GM12872 (cell line): ENCODE measurements at regions not wholly inside any gene's neighbourhood (a gene's known extent, or its start where the extent isn't known, plus 50 kb on each side); places are given as distances from the start of the nearest gene placed in this dataset.

Experiments used
- CTCF ChIP-seq: IDR thresholded peaks from 3 replicates; pipeline ENCODE4 v1.5.1; 2011; ENCODE audit warnings: low read depth, mild to moderate bottlenecking, low read length, moderate library complexity; ENCODE audit not compliant: insufficient read depth

DNA sequence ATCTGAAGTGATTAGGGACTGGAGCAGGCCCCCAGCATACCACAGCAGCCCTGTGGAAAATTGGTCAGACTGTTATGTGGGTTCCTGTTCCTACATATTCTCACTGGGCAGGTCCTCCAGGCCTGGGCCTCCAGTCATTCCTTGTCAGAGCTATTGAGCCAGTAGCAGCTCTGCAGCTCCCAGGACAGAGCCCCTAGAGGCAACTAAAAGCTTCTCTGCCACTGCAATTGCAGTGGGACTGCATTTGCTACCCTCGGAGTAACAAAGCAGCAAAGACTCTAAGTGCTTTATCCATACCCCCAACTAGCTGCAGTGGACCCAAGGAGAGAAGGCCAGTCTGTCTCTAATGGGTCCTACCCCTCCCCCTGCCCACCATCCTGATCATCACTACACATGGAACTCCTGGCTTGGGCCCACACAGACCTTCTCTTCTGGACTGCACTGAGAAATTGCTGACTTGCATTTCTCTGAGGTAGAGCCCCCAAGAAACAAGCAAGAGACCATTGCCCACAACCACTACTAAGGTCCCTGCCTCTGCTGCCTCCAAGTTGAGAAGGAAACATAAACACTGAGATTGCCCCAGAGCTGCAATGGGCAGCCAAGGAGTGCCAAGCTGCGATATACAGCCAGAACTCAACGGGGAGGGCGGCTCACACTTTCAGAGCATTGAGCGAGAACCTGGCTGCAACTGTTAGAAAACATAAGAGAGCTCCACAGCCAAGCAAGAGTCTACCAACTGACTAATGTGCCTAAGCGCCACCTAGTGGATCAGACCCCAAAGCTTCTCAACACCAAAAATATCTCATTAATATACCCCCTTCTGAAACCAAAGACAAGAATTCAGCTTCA lies 738.7 kb upstream of the NDST4 start:
- TF ChIP-seq CTCF = peak; percentile 82

DNA sequence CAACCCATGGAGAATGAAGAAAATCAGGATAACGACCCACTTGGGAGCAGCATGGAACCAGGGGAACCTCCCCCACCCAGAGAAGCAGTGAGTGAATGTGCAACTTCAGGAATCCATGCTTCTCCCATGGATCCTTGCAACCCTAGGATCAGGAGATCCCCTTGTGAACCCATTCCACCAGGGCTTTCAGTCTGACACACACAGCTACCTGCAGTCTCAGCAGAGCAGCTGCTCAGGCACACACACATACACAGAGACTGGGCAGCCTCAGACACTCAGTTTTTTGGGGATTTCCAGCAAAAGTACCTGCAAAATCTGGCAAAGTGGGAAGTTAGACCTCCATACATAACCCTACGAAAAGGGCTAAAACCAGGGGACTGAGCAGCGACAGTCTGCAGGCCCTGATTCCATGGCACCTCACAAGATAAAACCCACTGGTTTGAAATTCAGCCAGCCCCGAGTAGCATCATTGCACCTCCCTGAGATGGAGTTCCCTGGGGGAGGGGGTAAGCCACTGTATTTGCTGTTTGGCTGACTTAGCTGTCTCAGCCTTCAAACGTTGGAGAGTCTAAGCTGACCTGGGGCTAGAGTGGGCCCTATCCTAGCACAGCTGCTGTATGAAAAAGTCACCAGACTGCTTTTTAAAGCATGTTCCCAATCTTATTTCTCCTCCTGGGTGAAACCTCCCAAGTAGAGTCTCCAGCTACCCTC lies 737.5 kb upstream of the NDST4 start:
- no peak for TF ChIP-seq CTCF

DNA sequence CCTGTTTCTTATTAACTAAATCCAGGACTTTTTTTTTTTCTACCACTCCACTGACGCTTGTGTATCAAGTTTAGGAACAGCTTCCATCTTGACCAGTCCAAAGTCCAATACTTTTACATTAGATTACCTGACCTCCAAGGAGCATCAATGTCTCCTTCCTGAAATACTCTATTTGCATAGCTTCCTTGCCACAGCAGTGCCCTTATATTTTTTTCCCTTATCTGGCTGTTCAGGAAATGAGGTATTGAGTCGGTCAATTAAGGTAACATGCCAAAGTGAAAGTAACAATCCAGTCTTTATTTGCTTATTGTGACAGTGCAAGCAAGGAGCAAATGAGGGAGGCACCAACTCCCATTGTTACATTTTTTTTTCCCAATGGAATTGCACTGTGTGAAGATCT lies 730.8 kb upstream of the NDST4 start:
- no peak for TF ChIP-seq CTCF

- no peak for TF ChIP-seq CTCF
These were observed 728.5 kb upstream of the NDST4 start for GRCh38 chr4:115841871-115842270.

DNA sequence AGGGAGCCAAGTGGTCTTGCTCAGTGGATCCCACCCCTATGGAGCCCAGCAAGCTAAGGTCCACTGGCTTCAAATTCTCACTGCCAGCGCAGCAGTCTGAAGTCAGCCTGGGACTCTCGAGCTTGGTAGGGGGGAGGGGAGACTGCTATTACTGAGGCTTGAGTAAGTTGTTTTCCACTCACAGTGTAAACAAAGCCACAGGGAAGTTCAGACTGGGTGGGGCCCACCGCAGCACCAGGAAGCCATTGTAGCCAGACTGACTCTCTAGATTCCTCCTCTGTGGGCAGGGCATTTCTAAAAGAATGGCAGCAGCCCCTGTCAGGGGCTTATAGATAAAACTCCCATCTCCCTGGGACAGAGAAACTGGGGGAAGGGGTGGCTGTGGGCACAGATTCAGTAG lies 721.0 kb upstream of the NDST4 start:
- TF ChIP-seq CTCF = no peak

DNA sequence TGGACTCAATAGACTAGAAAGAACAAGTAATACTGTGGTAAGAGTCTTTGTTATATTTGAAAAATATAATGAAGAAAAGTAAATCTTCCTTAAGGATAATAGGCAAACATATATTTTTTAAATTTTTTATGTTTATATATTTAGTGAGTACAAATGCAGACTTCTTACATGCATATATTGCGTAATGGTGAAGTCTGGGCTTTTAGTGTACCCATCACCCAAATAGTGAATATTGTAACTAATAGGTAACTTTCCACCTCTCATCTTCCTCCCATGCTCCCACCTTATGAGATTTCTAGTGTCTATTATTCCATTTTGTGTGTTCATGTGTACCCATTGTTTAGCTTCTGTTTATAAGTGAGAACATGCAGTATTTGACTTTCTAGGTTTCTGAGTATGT lies 711.2 kb upstream of the NDST4 start:
- TF ChIP-seq CTCF = no peak

- TF ChIP-seq CTCF = no peak
These were observed 690.4 kb upstream of the NDST4 start for GRCh38 chr4:115803825-115804224.
